Lower leg skin (tissue), 3 donors: ENCODE measurements at regions not wholly inside any gene's neighbourhood (a gene's known extent, or its start where the extent isn't known, plus 50 kb on each side); places are given as distances from the start of the nearest gene placed in this dataset.
"Not testable (repeated sequence)": the region's sequence is repeated elsewhere in the genome, so short reads cannot be mapped to it uniquely, and the experiment has no call there.

ENCODE experiments used
- CTCF ChIP-seq, 3 donors: fragments of 450-650 bp; IDR thresholded peaks; one replicate each; pipeline ENCODE4 v1.5.1; 2016; ENCODE audit warnings: antibody characterized with exemption in 3 of 3, mild to moderate bottlenecking in 3 of 3, moderate library complexity in 2 of 3
- POLR2A ChIP-seq, 2 donors: fragments of 450-650 bp; IDR thresholded peaks; one replicate each; pipeline ENCODE4 v1.6.1; 2016 to 2017; ENCODE audit warnings: antibody characterized with exemption in 2 of 2, mild to moderate bottlenecking in 1 of 2, moderate library complexity in 1 of 2

GRCh38 chrX:1085871-1086270 is 126.6 kb downstream of the CRLF2 start:
- TF ChIP-seq CTCF, POLR2A (IDR thresholded peaks at IDR 0.05): not testable (repeated sequence)
